Mesenchymal stem cell (in vitro differentiated cells and primary cell): ENCODE measurements at regions not wholly inside any gene's neighbourhood (a gene's known extent, or its start where the extent isn't known, plus 50 kb on each side); places are given as distances from the start of the nearest gene placed in this dataset.

Experiments used
- DNase-seq: peaks from one replicate; pipeline ENCODE4 v3.0.0-alpha.2; 2013
- H2AFZ ChIP-seq: one replicate; pipeline ENCODE4 v1.6.1; 2013; ENCODE audit warnings: low read depth, mild to moderate bottlenecking, control low read depth, inconsistent platforms, low read length, moderate library complexity
- H2AK5ac ChIP-seq: 2 replicates; pipeline ENCODE4 v1.6.1; 2013; ENCODE audit warnings: low read length, moderate library complexity, mild to moderate bottlenecking, inconsistent platforms; ENCODE audit not compliant: severe bottlenecking
- H2BK120ac ChIP-seq: one replicate; pipeline ENCODE4 v1.6.1; 2013; ENCODE audit warnings: low read depth, mild to moderate bottlenecking, inconsistent platforms, low read length, moderate library complexity
- H2BK12ac ChIP-seq, 2 experiments: one replicate each; pipeline ENCODE4 v1.6.1; 2013; ENCODE audit warnings: inconsistent platforms in 2 of 2, low read length in 2 of 2, mild to moderate bottlenecking in 2 of 2, moderate library complexity in 2 of 2, control low read depth in 1 of 2
- H2BK15ac ChIP-seq: one replicate; pipeline ENCODE4 v1.6.1; 2013; ENCODE audit warnings: mild to moderate bottlenecking, low read depth, inconsistent platforms; ENCODE audit not compliant: poor library complexity, severe bottlenecking
- H2BK5ac ChIP-seq: 2 replicates; pipeline ENCODE4 v1.6.1; 2013; ENCODE audit warnings: low read depth, mild to moderate bottlenecking, low read length, control low read depth, inconsistent platforms; ENCODE audit not compliant: poor library complexity, severe bottlenecking
- H3K14ac ChIP-seq, 2 experiments: one replicate each; pipeline ENCODE4 v1.6.1; 2013; ENCODE audit warnings: inconsistent platforms in 2 of 2, low read length in 2 of 2, control low read depth in 1 of 2, mild to moderate bottlenecking in 1 of 2, moderate library complexity in 1 of 2
- H3K18ac ChIP-seq, 2 experiments: one replicate each; pipeline ENCODE4 v1.6.1; 2013; ENCODE audit warnings: inconsistent platforms in 2 of 2, low read length in 2 of 2, control low read depth in 1 of 2, low read depth in 1 of 2, mild to moderate bottlenecking in 1 of 2
- H3K23ac ChIP-seq, 2 experiments: one replicate each; pipeline ENCODE4 v1.6.1; 2013; ENCODE audit warnings: inconsistent platforms in 2 of 2, low read length in 2 of 2, mild to moderate bottlenecking in 2 of 2, moderate library complexity in 2 of 2, control low read depth in 1 of 2
- H3K27ac ChIP-seq: 2 replicates; pipeline ENCODE4 v1.5.1; 2013; ENCODE audit warnings: mild to moderate bottlenecking, moderate library complexity, low read length, control low read depth, inconsistent platforms; ENCODE audit not compliant: poor library complexity, severe bottlenecking
- H3K27me3 ChIP-seq, 2 experiments: 2 replicates each; pipeline versions ENCODE4 v1.6.1 to v1.7.0; 2013; ENCODE audit warnings: low read length in 2 of 2, mild to moderate bottlenecking in 2 of 2, moderate library complexity in 2 of 2, control low read depth in 1 of 2, inconsistent platforms in 1 of 2; ENCODE audit not compliant: control insufficient read depth in 1 of 2, insufficient read depth in 1 of 2
- H3K36me3 ChIP-seq, 2 experiments: 2 replicates each; pipeline versions ENCODE4 v1.6.1 to v1.7.0; 2013; ENCODE audit warnings: low read length in 2 of 2, control low read depth in 1 of 2, inconsistent platforms in 1 of 2, low read depth in 1 of 2, mild to moderate bottlenecking in 1 of 2; ENCODE audit not compliant: insufficient read depth in 2 of 2, control insufficient read depth in 1 of 2
- H3K4ac ChIP-seq, 2 experiments: one replicate each; pipeline ENCODE4 v1.6.1; 2013; ENCODE audit warnings: inconsistent platforms in 2 of 2, low read length in 2 of 2, mild to moderate bottlenecking in 2 of 2, moderate library complexity in 2 of 2, control low read depth in 1 of 2, low read depth in 1 of 2
- H3K4me1 ChIP-seq: 2 replicates; pipeline ENCODE4 v1.6.1; 2013; ENCODE audit warnings: low read depth, low read length, control low read depth; ENCODE audit not compliant: control insufficient read depth, insufficient read depth
- H3K4me2 ChIP-seq: 2 replicates; pipeline ENCODE4 v1.6.1; 2013; ENCODE audit warnings: low read length, mild to moderate bottlenecking, inconsistent platforms; ENCODE audit not compliant: poor library complexity, severe bottlenecking
- H3K4me3 ChIP-seq, 2 experiments: 2 replicates each; pipeline versions ENCODE4 v1.5.1 to v1.7.0; 2013; ENCODE audit warnings: low read length in 2 of 2, mild to moderate bottlenecking in 2 of 2, control low read depth in 1 of 2, low read depth in 1 of 2; ENCODE audit not compliant: insufficient read depth in 1 of 2
- H3K79me1 ChIP-seq: replicated peaks from 2 replicates; pipeline ENCODE4 v1.6.1; 2013; ENCODE audit warnings: mild to moderate bottlenecking, control low read depth, low read length, inconsistent platforms; ENCODE audit not compliant: poor library complexity, severe bottlenecking
- H3K9ac ChIP-seq: 2 replicates; pipeline ENCODE4 v1.7.0; 2013; ENCODE audit warnings: mild to moderate bottlenecking, low read length, moderate library complexity
- H3K9me3 ChIP-seq: 2 replicates; pipeline ENCODE4 v1.7.0; 2013; ENCODE audit warnings: mild to moderate bottlenecking, low read length; ENCODE audit not compliant: control insufficient read depth
- H4K8ac ChIP-seq: one replicate; pipeline ENCODE4 v1.6.1; 2013; ENCODE audit warnings: inconsistent platforms, mild to moderate bottlenecking, low read length, moderate library complexity
- H4K91ac ChIP-seq: one replicate; pipeline ENCODE4 v1.6.1; 2013; ENCODE audit warnings: mild to moderate bottlenecking, low read length, inconsistent platforms
- WGBS: methylation state at CpG from one replicate; pipeline ENCODE4 v1.1.7; 2013; ENCODE audit warnings: mixed read lengths; 5-methylcytosine and 5-hydroxymethylcytosine counted together

DNA sequence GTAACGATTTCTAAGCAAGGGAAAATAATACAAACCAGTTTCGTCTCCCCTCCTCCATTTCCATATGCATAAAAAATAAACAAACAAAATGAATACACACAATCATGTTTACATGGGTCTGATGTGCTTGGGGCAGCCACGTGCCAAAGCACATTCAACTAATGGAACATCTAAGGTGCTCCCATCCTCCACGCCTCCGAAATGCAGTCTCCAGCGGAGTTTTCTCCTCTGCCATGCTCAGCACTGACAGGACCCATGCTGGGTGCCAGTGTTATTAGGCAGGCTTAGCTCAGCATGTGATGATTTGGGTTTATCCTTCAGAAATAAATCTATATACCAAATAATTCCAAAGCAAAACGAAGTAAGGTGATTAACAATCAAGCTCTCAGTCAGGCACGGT is 337.3 kb upstream of the ATP10A start:
- 55% methylated on average over 7 of the region's 8 CpGs for WGBS
- H3K4me1 ChIP-seq, result no peaks in the 10 kb centered on the region
- H3K27me3 ChIP-seq, result no peaks in the 10 kb centered on the region
- no peak overlapping the region for H2BK5ac ChIP-seq
- no peak overlapping the region for H3K18ac ChIP-seq
- no peak overlapping the region for H3K23ac ChIP-seq
- no peak overlapping the region for H3K4me2 ChIP-seq
- H2AFZ ChIP-seq, result no peak overlapping the region
- no peak overlapping the region for H2BK120ac ChIP-seq
- no peak overlapping the region for H2AK5ac ChIP-seq
- H3K9me3 ChIP-seq, result no peaks in the 10 kb centered on the region
- no peak overlapping the region for H4K8ac ChIP-seq
- DNase-seq, result no peak
- H3K14ac ChIP-seq, result no peak overlapping the region
- no peak overlapping the region for H2BK15ac ChIP-seq
- H3K27ac ChIP-seq, result no peak overlapping the region
- no peak overlapping the region for H3K4me3 ChIP-seq
- H4K91ac ChIP-seq, result no peak overlapping the region
- no peak overlapping the region for H3K9ac ChIP-seq
- no peaks in the 10 kb centered on the region for H3K36me3 ChIP-seq
- H2BK12ac ChIP-seq, result no peak overlapping the region
- H3K79me1 ChIP-seq, result no peaks in the 10 kb centered on the region
- H3K4ac ChIP-seq, result no peak overlapping the region

DNA sequence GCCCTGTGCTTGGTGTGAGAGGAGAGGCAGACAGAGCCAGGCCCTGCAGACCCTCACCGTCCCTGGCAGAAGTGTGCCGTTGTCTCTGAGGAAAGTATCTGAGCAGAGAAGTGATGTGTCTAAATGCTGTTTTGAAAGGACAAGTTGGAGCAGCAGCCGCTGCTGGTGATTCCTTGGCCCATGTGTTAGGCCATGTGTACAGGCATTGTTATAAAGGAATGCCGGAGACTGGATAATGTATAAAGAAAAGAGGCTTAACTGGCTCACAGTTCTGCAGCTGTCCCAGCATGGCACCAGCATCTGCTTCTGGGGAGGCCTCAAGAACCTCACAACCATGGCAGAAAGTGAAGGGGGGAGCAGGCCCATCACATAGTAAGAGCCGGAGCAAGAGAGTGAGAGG is 334.6 kb upstream of the ATP10A start:
- H4K8ac ChIP-seq, result no peak overlapping the region

DNA sequence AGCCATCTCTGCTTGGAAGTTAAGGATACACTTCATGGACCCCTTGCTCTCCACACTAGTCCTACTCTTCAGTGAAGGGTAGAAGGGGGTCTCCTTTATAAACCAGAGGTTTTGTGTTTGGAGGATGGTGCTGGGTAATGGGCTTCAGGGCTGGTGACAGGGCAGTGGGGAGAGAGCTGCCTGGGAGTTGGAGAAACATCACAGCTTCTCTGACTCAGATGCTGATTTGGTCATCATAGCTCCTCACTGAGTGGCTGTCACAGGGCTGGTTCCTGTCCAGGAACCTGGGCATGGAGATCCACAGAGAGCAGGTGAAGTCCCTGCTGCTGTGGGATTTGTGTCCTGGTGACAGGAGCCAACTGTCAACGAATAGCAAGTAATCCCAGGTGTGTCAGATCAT is 333.9 kb upstream of the ATP10A start:
- Histone ChIP-seq H4K8ac (no peak overlapping the region), H3K27ac (no peak overlapping the region), H3K4me2 (no peak overlapping the region), H3K4ac (no peak overlapping the region), H3K27me3 (no peaks in the 10 kb centered on the region), H2BK15ac (no peak overlapping the region), H3K14ac (no peak overlapping the region), H2BK5ac (no peak overlapping the region), H2BK120ac (no peak overlapping the region), H3K4me1 (no peaks in the 10 kb centered on the region), H3K18ac (no peak overlapping the region), H3K79me1 (no peaks in the 10 kb centered on the region), H3K4me3 (no peak overlapping the region), H3K23ac (no peak overlapping the region), H3K9ac (no peak overlapping the region), H3K36me3 (no peaks in the 10 kb centered on the region), H2AK5ac (no peak overlapping the region), H2AFZ (no peak overlapping the region), H4K91ac (no peak overlapping the region), H2BK12ac (no peak overlapping the region), H3K9me3 (no peaks in the 10 kb centered on the region)
- no peak for DNase-seq
- WGBS, result 33% methylated on average over 1 of the region's 1 CpG

More for the DNA sequence above, 334.6 kb upstream of the ATP10A start:
- Histone ChIP-seq H3K18ac (no peak overlapping the region), H3K9ac (no peak overlapping the region), H3K4me3 (no peak overlapping the region), H3K4me1 (no peaks in the 10 kb centered on the region), H3K36me3 (no peaks in the 10 kb centered on the region), H2BK12ac (no peak overlapping the region), H3K9me3 (no peaks in the 10 kb centered on the region), H3K27me3 (no peaks in the 10 kb centered on the region), H2BK120ac (no peak overlapping the region), H3K4me2 (no peak overlapping the region), H3K14ac (no peak overlapping the region), H2BK15ac (no peak overlapping the region), H3K27ac (no peak overlapping the region), H3K23ac (no peak overlapping the region), H3K79me1 (no peaks in the 10 kb centered on the region), H2AK5ac (no peak overlapping the region), H4K91ac (no peak overlapping the region), H3K4ac (no peak overlapping the region), H2AFZ (no peak overlapping the region), H2BK5ac (no peak overlapping the region)
- 93% methylated on average over 5 of the region's 5 CpGs for WGBS
- no peak for DNase-seq

DNA sequence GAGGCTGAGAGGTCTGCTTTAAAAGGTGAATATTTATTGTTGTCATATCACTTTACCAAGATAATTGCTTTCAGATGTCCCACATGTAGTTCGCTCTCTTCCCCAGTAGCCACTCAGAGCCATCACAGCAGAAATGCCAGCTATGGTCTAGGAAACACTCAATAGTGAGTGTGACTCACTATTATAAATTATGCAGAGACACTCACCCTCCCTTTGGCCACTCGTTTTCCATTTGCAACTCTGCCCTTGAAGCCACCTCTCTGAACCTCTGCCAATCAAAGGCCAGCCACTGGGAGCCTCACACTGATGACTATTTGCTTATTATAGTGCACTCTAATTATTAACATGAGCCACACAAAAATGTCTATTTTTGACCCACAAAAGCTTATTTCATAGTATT is 328.1 kb upstream of the ATP10A start:
- Histone ChIP-seq H2AFZ (no peak overlapping the region), H3K4me3 (no peak overlapping the region), H2BK120ac (no peak overlapping the region), H3K79me1 (no peaks in the 10 kb centered on the region), H3K4me1 (no peaks in the 10 kb centered on the region), H3K36me3 (no peaks in the 10 kb centered on the region), H3K27ac (no peak overlapping the region), H2BK15ac (no peak overlapping the region), H4K8ac (no peak overlapping the region), H3K27me3 (no peaks in the 10 kb centered on the region), H2AK5ac (no peak overlapping the region), H3K14ac (no peak overlapping the region), H3K9me3 (no peaks in the 10 kb centered on the region), H3K4ac (no peak overlapping the region), H3K9ac (no peak overlapping the region), H3K23ac (no peak overlapping the region), H2BK5ac (no peak overlapping the region), H2BK12ac (no peak overlapping the region), H3K4me2 (no peak overlapping the region), H3K18ac (no peak overlapping the region), H4K91ac (no peak overlapping the region)
- WGBS, result 38% methylated on average over 2 of the region's 2 CpGs
- no peak for DNase-seq
